IMR-90 (cell line): ENCODE measurements at regions not wholly inside any gene's neighbourhood (a gene's known extent, or its start where the extent isn't known, plus 50 kb on each side); places are given as distances from the start of the nearest gene placed in this dataset.

Experiments used
- ATAC-seq: fragments of 200-7000 bp; cut with Tn5 transposase; 2 replicates; pipeline ENCODE4 v1.9.1; 2020; ENCODE audit warnings: low read depth, mild to moderate bottlenecking, moderate library complexity
- BruUV-seq: library from RNA; stranded (reverse); fragments of 400-500 nt; replicated peaks from 2 replicates; lab custom pipeline; 2021; lab: Mats Ljungman, UMichigan
- CTCF ChIA-PET: fragments of 300-600 bp; formaldehyde crosslinking; extraction: SDS; loops from one replicate; lab custom pipeline; 2021; ENCODE audit warnings: antibody characterized with exemption; lab: Yijun Ruan, JAX
- POLR2A ChIA-PET: fragments of 300-600 bp; sonication (Branson Sonifier 250); formaldehyde crosslinking; loops from one replicate; lab custom pipeline; 2022; ENCODE audit warnings: antibody characterized with exemption; ENCODE audit not compliant: unreplicated experiment; lab: Charles Lee
- DNase-seq: peaks from one replicate; pipeline ENCODE4 v3.0.0; 2013
- H2AFZ ChIP-seq: replicated peaks from 2 replicates; pipeline ENCODE3; 2013; ENCODE audit warnings: low read length, mild to moderate bottlenecking; ENCODE audit not compliant: poor library complexity
- H2AK5ac ChIP-seq: 2 replicates; pipeline ENCODE4 v1.6.1; 2013; ENCODE audit warnings: low read depth, low read length, inconsistent platforms
- H2AK9ac ChIP-seq: replicated peaks from 2 replicates; pipeline ENCODE3; 2013; ENCODE audit warnings: mild to moderate bottlenecking, low read depth, low read length, moderate library complexity; ENCODE audit not compliant: poor library complexity
- H2BK120ac ChIP-seq: 2 replicates; pipeline ENCODE4 v1.6.1; 2013; ENCODE audit warnings: low read depth, low read length, inconsistent platforms
- H2BK15ac ChIP-seq: 3 replicates; pipeline ENCODE4 v1.6.1; 2013; ENCODE audit warnings: low read depth, low read length, inconsistent platforms
- H2BK20ac ChIP-seq: 2 replicates; pipeline ENCODE4 v1.6.1; 2013; ENCODE audit warnings: low read depth, mild to moderate bottlenecking, inconsistent platforms, low read length, moderate library complexity
- H2BK5ac ChIP-seq: 2 replicates; pipeline ENCODE4 v1.6.1; 2013; ENCODE audit warnings: mild to moderate bottlenecking, low read depth, low read length, inconsistent platforms; ENCODE audit not compliant: poor library complexity, severe bottlenecking
- H3K14ac ChIP-seq: replicated peaks from 2 replicates; pipeline ENCODE4 v1.6.1; 2013; ENCODE audit warnings: low read depth, low read length, inconsistent platforms
- H3K18ac ChIP-seq: 2 replicates; pipeline ENCODE4 v1.6.1; 2013; ENCODE audit warnings: low read depth, low read length, control low read depth
- H3K23ac ChIP-seq: 2 replicates; pipeline ENCODE4 v1.6.1; 2013; ENCODE audit warnings: low read depth, low read length, inconsistent platforms
- H3K27ac ChIP-seq: 2 replicates; pipeline ENCODE4 v1.5.1; 2013; ENCODE audit warnings: mild to moderate bottlenecking, control low read depth, low read length; ENCODE audit not compliant: insufficient read depth
- H3K27me3 ChIP-seq: 2 replicates; pipeline ENCODE4 v1.6.1; 2013; ENCODE audit warnings: low read length; ENCODE audit not compliant: control insufficient read depth, insufficient read depth
- H3K36me3 ChIP-seq: 2 replicates; pipeline ENCODE4 v1.6.1; 2013; ENCODE audit warnings: low read length, mixed read lengths; ENCODE audit not compliant: control insufficient read depth, insufficient read depth
- H3K4ac ChIP-seq: 2 replicates; pipeline ENCODE4 v1.6.1; 2013; ENCODE audit warnings: low read depth, low read length, inconsistent platforms
- H3K4me1 ChIP-seq: 2 replicates; pipeline ENCODE4 v1.6.1; 2013; ENCODE audit warnings: low read length, mixed read lengths; ENCODE audit not compliant: control insufficient read depth, insufficient read depth
- H3K4me2 ChIP-seq: 2 replicates; pipeline ENCODE4 v1.6.1; 2013; ENCODE audit warnings: low read depth, mild to moderate bottlenecking, control low read depth, low read length, moderate library complexity
- H3K4me3 ChIP-seq: 2 replicates; pipeline ENCODE4 v1.5.1; 2013; ENCODE audit warnings: low read depth, mild to moderate bottlenecking, control low read depth, low read length, moderate library complexity; ENCODE audit not compliant: insufficient read depth
- H3K56ac ChIP-seq: 2 replicates; pipeline ENCODE4 v1.6.1; 2013; ENCODE audit warnings: low read length, inconsistent platforms; ENCODE audit not compliant: insufficient read depth; ENCODE audit errors: extremely low read depth
- H3K79me1 ChIP-seq, 2 experiments: 2 replicates each; pipeline ENCODE4 v1.6.1; 2013; ENCODE audit warnings: low read length in 2 of 2, inconsistent platforms in 1 of 2, low read depth in 1 of 2
- H3K9ac ChIP-seq: 2 replicates; pipeline ENCODE4 v1.6.1; 2013; ENCODE audit warnings: low read depth, low read length, control low read depth
- H3K9me1 ChIP-seq: 2 replicates; pipeline ENCODE4 v1.6.1; 2013; ENCODE audit warnings: low read length, inconsistent platforms; ENCODE audit not compliant: insufficient read depth
- H3K9me3 ChIP-seq: 2 replicates; pipeline ENCODE4 v1.6.1; 2013; ENCODE audit warnings: low read length; ENCODE audit not compliant: control insufficient read depth, insufficient read depth
- H4K20me1 ChIP-seq: 2 replicates; pipeline ENCODE4 v1.6.1; 2013; ENCODE audit warnings: low read length, inconsistent platforms; ENCODE audit not compliant: insufficient read depth
- H4K5ac ChIP-seq: 2 replicates; pipeline ENCODE4 v1.6.1; 2013; ENCODE audit warnings: mild to moderate bottlenecking, low read depth, low read length, control low read depth
- H4K8ac ChIP-seq, 2 experiments: 2 replicates each; pipeline ENCODE4 v1.6.1; 2013; ENCODE audit warnings: low read depth in 2 of 2, low read length in 2 of 2, control low read depth in 1 of 2, inconsistent platforms in 1 of 2
- H4K91ac ChIP-seq: 2 replicates; pipeline ENCODE4 v1.6.1; 2013; ENCODE audit warnings: low read depth, low read length, inconsistent platforms; ENCODE audit not compliant: insufficient read depth
- MAFK ChIP-seq: IDR thresholded peaks from 2 replicates; pipeline ENCODE4 v1.6.1; 2012; ENCODE audit warnings: low read depth, low read length, improper control_type of control experiment
- MXI1 ChIP-seq: IDR thresholded peaks from 2 replicates; pipeline ENCODE4 v1.6.1; 2012; ENCODE audit warnings: low read depth, mild to moderate bottlenecking, low read length, moderate library complexity, borderline replicate concordance
- NFE2L2 ChIP-seq: fragments of 150-350 bp; IDR thresholded peaks from 2 replicates; pipeline ENCODE4 v1.6.1; 2016; ENCODE audit warnings: low read depth, mild to moderate bottlenecking, low read length
- dilution Hi-C: fragments of 300-500 bp; cut with HindIII; formaldehyde crosslinking; loops from one replicate; pipeline ENCODE4 v1.14.3; 2018; ENCODE audit warnings: low sequenced_read_pairs; ENCODE audit not compliant: unreplicated experiment
- in situ Hi-C: fragments of 300-500 bp; cut with MboI; formaldehyde crosslinking; loops from 3 replicates; pipeline ENCODE4 v1.14.3; 2019; ENCODE audit warnings: low sequenced_read_pairs, inconsistent platforms, mixed read lengths
- intact Hi-C: fragments of 100-400 bp; cut with micrococcal nuclease; formaldehyde crosslinking; loops from 2 replicates; pipeline ENCODE4 v1.10.0; 2022

GRCh38 chr6:102553214-102553613 is 1159.7 kb downstream of the GRIK2 start:
- Histone ChIP-seq H3K23ac (no peak overlapping the region), H2BK5ac (no peak overlapping the region), H3K9ac (no peak overlapping the region), H2BK120ac (no peak overlapping the region), H2AK9ac (no peak overlapping the region), H3K27me3 (no peaks in the 10 kb centered on the region), H2AK5ac (no peak overlapping the region), H3K9me3 (no peaks in the 10 kb centered on the region), H4K20me1 (no peaks in the 10 kb centered on the region), H3K18ac (no peak overlapping the region), H2AFZ (no peak overlapping the region), H3K14ac (no peak overlapping the region), H3K4me3 (no peak overlapping the region), H4K91ac (no peak overlapping the region), H3K4me1 (no peaks in the 10 kb centered on the region), H3K36me3 (no peaks in the 10 kb centered on the region), H4K5ac (no peak overlapping the region), H2BK20ac (no peak overlapping the region), H3K9me1 (no peaks in the 10 kb centered on the region), H2BK15ac (no peak overlapping the region), H3K56ac (no peak overlapping the region), H4K8ac (no peak overlapping the region), H3K27ac (no peak overlapping the region), H3K79me1 (no peaks in the 10 kb centered on the region), H3K4me2 (no peak overlapping the region), H3K4ac (no peak overlapping the region)
- DNase-seq, result no peak
- CTCF ChIA-PET, result no interaction called here
- BruUV-seq, result no TSS peak
- in situ Hi-C loops, result no loop called here
- intact Hi-C loops, result no loop called here
- TF ChIP-seq MAFK (no peak), NFE2L2 (no peak), MXI1 (no peak)
- no peak for ATAC-seq
- dilution Hi-C loops, result no loop called here
- POLR2A ChIA-PET, result no interaction called here
